ENCODE measurements at regions not wholly inside any gene's neighbourhood (a gene's known extent, or its start where the extent isn't known, plus 50 kb on each side); places are given as distances from the start of the nearest gene placed in this dataset.

GRCh38 chr2:183919926-183920325 lies 678.4 kb upstream of the ZNF804A start:
- TF ChIP-seq, protein P1, sequence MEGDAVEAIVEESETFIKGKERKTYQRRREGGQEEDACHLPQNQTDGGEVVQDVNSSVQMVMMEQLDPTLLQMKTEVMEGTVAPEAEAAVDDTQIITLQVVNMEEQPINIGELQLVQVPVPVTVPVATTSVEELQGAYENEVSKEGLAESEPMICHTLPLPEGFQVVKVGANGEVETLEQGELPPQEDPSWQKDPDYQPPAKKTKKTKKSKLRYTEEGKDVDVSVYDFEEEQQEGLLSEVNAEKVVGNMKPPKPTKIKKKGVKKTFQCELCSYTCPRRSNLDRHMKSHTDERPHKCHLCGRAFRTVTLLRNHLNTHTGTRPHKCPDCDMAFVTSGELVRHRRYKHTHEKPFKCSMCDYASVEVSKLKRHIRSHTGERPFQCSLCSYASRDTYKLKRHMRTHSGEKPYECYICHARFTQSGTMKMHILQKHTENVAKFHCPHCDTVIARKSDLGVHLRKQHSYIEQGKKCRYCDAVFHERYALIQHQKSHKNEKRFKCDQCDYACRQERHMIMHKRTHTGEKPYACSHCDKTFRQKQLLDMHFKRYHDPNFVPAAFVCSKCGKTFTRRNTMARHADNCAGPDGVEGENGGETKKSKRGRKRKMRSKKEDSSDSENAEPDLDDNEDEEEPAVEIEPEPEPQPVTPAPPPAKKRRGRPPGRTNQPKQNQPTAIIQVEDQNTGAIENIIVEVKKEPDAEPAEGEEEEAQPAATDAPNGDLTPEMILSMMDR (IDR thresholded peaks at IDR 0.05; ENCODE audit: low read length), result no peak
- no peak for TF ChIP-seq EZH2 (IDR thresholded peaks at IDR 0.05; ENCODE audit: borderline replicate concordance, low read length)

Data from OCI-LY1 (cell line).